ENCODE measurements at regions not wholly inside any gene's neighbourhood (a gene's known extent, or its start where the extent isn't known, plus 50 kb on each side); places are given as distances from the start of the nearest gene placed in this dataset.

- no peak overlapping the region for H3K4me3 Mint-ChIP-seq
- DNase-seq (ENCODE audit: extremely low spot score, unreplicated experiment), result no peak
- peaks cover 5% of the 10 kb centered on the region for H3K9me3 Mint-ChIP-seq
- H3K4me1 Mint-ChIP-seq (ENCODE audit: unreplicated experiment), result no peaks in the 10 kb centered on the region
- no peaks in the 10 kb centered on the region for H3K36me3 Mint-ChIP-seq
- TF ChIP-seq CTCF (conservative IDR thresholded peaks at IDR 0.05), result no peak
- H3K27me3 Mint-ChIP-seq, result peaks cover 17% of the 10 kb centered on the region
- no peak overlapping the region for H3K27ac Mint-ChIP-seq
Observed at GRCh38 chr2:176470713-176471112, 201.5 kb downstream of the MTX2 start.

- Mint-ChIP-seq H3K4me3 (no peak overlapping the region), H3K36me3 (no peaks in the 10 kb centered on the region), H3K27me3 (peaks cover 13% of the 10 kb centered on the region), H3K4me1 (ENCODE audit: unreplicated experiment) (no peaks in the 10 kb centered on the region), H3K27ac (no peak overlapping the region), H3K9me3 (peaks cover 5% of the 10 kb centered on the region)
- DNase-seq (ENCODE audit: extremely low spot score, unreplicated experiment), result no peak
- TF ChIP-seq CTCF (conservative IDR thresholded peaks at IDR 0.05), result no peak
Observed at GRCh38 chr2:176471949-176472348, 202.7 kb downstream of the MTX2 start.

- no peak overlapping the region for H3K27ac Mint-ChIP-seq
- H3K9me3 Mint-ChIP-seq, result peaks cover 5% of the 10 kb centered on the region
- no peaks in the 10 kb centered on the region for H3K36me3 Mint-ChIP-seq
- H3K4me3 Mint-ChIP-seq, result no peak overlapping the region
- peaks cover 15% of the 10 kb centered on the region for H3K27me3 Mint-ChIP-seq
- no peaks in the 10 kb centered on the region for H3K4me1 Mint-ChIP-seq (ENCODE audit: unreplicated experiment)
- DNase-seq (ENCODE audit: extremely low spot score, unreplicated experiment), result no peak
- TF ChIP-seq CTCF (conservative IDR thresholded peaks at IDR 0.05), result no peak
Observed at GRCh38 chr2:176473177-176473576, 203.9 kb downstream of the MTX2 start.

GRCh38 chr2:176473851-176474250, 204.6 kb downstream of the MTX2 start:
- no peaks in the 10 kb centered on the region for H3K36me3 Mint-ChIP-seq
- H3K27ac Mint-ChIP-seq, result no peak overlapping the region
- no peak for DNase-seq (ENCODE audit: extremely low spot score, unreplicated experiment)
- H3K4me3 Mint-ChIP-seq, result no peak overlapping the region
- H3K9me3 Mint-ChIP-seq, result peaks cover 5% of the 10 kb centered on the region
- no peaks in the 10 kb centered on the region for H3K4me1 Mint-ChIP-seq (ENCODE audit: unreplicated experiment)
- TF ChIP-seq CTCF (conservative IDR thresholded peaks at IDR 0.05), result no peak
- peaks cover 12% of the 10 kb centered on the region for H3K27me3 Mint-ChIP-seq

GRCh38 chr2:176477336-176477735, 208.1 kb downstream of the MTX2 start:
- Mint-ChIP-seq H3K4me3 (no peak overlapping the region), H3K4me1 (ENCODE audit: unreplicated experiment) (no peaks in the 10 kb centered on the region), H3K36me3 (no peaks in the 10 kb centered on the region), H3K27ac (no peak overlapping the region), H3K27me3 (peaks cover 18% of the 10 kb centered on the region), H3K9me3 (peaks cover 5% of the 10 kb centered on the region)
- DNase-seq (ENCODE audit: extremely low spot score, unreplicated experiment), result no peak
- no peak for TF ChIP-seq CTCF (conservative IDR thresholded peaks at IDR 0.05)

- Mint-ChIP-seq H3K4me3 (no peak overlapping the region), H3K36me3 (no peaks in the 10 kb centered on the region), H3K9me3 (no peaks in the 10 kb centered on the region)
Observed at GRCh38 chr2:176479961-176480360, 210.7 kb downstream of the MTX2 start.

More at GRCh38 chr2:176479961-176480360, 210.7 kb downstream of the MTX2 start:
- no peak for DNase-seq (ENCODE audit: extremely low spot score, unreplicated experiment)
- Mint-ChIP-seq H3K27ac (no peak overlapping the region), H3K4me1 (ENCODE audit: unreplicated experiment) (no peaks in the 10 kb centered on the region), H3K27me3 (peaks cover 25% of the 10 kb centered on the region)
- no peak for TF ChIP-seq CTCF (conservative IDR thresholded peaks at IDR 0.05)

Measured in type B pancreatic cell (in vitro differentiated cells).